IMR-90 (cell line): ENCODE measurements at regions not wholly inside any gene's neighbourhood (a gene's known extent, or its start where the extent isn't known, plus 50 kb on each side); places are given as distances from the start of the nearest gene placed in this dataset.

Source experiments
- ATAC-seq: fragments of 200-7000 bp; cut with Tn5 transposase; 2 replicates; pipeline ENCODE4 v1.9.1; 2020; ENCODE audit warnings: low read depth, mild to moderate bottlenecking, moderate library complexity
- BruUV-seq: library from RNA; stranded (reverse); fragments of 400-500 nt; replicated peaks from 2 replicates; lab custom pipeline; 2021; lab: Mats Ljungman, UMichigan
- CTCF ChIA-PET: fragments of 300-600 bp; formaldehyde crosslinking; extraction: SDS; loops from one replicate; lab custom pipeline; 2021; ENCODE audit warnings: antibody characterized with exemption; lab: Yijun Ruan, JAX
- POLR2A ChIA-PET: fragments of 300-600 bp; sonication (Branson Sonifier 250); formaldehyde crosslinking; loops from one replicate; lab custom pipeline; 2022; ENCODE audit warnings: antibody characterized with exemption; ENCODE audit not compliant: unreplicated experiment; lab: Charles Lee
- DNase-seq: peaks from one replicate; pipeline ENCODE4 v3.0.0; 2013
- H2AFZ ChIP-seq: replicated peaks from 2 replicates; pipeline ENCODE3; 2013; ENCODE audit warnings: low read length, mild to moderate bottlenecking; ENCODE audit not compliant: poor library complexity
- H2AK5ac ChIP-seq: 2 replicates; pipeline ENCODE4 v1.6.1; 2013; ENCODE audit warnings: low read depth, low read length, inconsistent platforms
- H2AK9ac ChIP-seq: replicated peaks from 2 replicates; pipeline ENCODE3; 2013; ENCODE audit warnings: mild to moderate bottlenecking, low read depth, low read length, moderate library complexity; ENCODE audit not compliant: poor library complexity
- H2BK120ac ChIP-seq: 2 replicates; pipeline ENCODE4 v1.6.1; 2013; ENCODE audit warnings: low read depth, low read length, inconsistent platforms
- H2BK15ac ChIP-seq: 3 replicates; pipeline ENCODE4 v1.6.1; 2013; ENCODE audit warnings: low read depth, low read length, inconsistent platforms
- H2BK20ac ChIP-seq: 2 replicates; pipeline ENCODE4 v1.6.1; 2013; ENCODE audit warnings: low read depth, mild to moderate bottlenecking, inconsistent platforms, low read length, moderate library complexity
- H2BK5ac ChIP-seq: 2 replicates; pipeline ENCODE4 v1.6.1; 2013; ENCODE audit warnings: mild to moderate bottlenecking, low read depth, low read length, inconsistent platforms; ENCODE audit not compliant: poor library complexity, severe bottlenecking
- H3K14ac ChIP-seq: replicated peaks from 2 replicates; pipeline ENCODE4 v1.6.1; 2013; ENCODE audit warnings: low read depth, low read length, inconsistent platforms
- H3K18ac ChIP-seq: 2 replicates; pipeline ENCODE4 v1.6.1; 2013; ENCODE audit warnings: low read depth, low read length, control low read depth
- H3K23ac ChIP-seq: 2 replicates; pipeline ENCODE4 v1.6.1; 2013; ENCODE audit warnings: low read depth, low read length, inconsistent platforms
- H3K27ac ChIP-seq: 2 replicates; pipeline ENCODE4 v1.5.1; 2013; ENCODE audit warnings: mild to moderate bottlenecking, control low read depth, low read length; ENCODE audit not compliant: insufficient read depth
- H3K27me3 ChIP-seq: 2 replicates; pipeline ENCODE4 v1.6.1; 2013; ENCODE audit warnings: low read length; ENCODE audit not compliant: control insufficient read depth, insufficient read depth
- H3K36me3 ChIP-seq: 2 replicates; pipeline ENCODE4 v1.6.1; 2013; ENCODE audit warnings: low read length, mixed read lengths; ENCODE audit not compliant: control insufficient read depth, insufficient read depth
- H3K4ac ChIP-seq: 2 replicates; pipeline ENCODE4 v1.6.1; 2013; ENCODE audit warnings: low read depth, low read length, inconsistent platforms
- H3K4me1 ChIP-seq: 2 replicates; pipeline ENCODE4 v1.6.1; 2013; ENCODE audit warnings: low read length, mixed read lengths; ENCODE audit not compliant: control insufficient read depth, insufficient read depth
- H3K4me2 ChIP-seq: 2 replicates; pipeline ENCODE4 v1.6.1; 2013; ENCODE audit warnings: low read depth, mild to moderate bottlenecking, control low read depth, low read length, moderate library complexity
- H3K4me3 ChIP-seq: 2 replicates; pipeline ENCODE4 v1.5.1; 2013; ENCODE audit warnings: low read depth, mild to moderate bottlenecking, control low read depth, low read length, moderate library complexity; ENCODE audit not compliant: insufficient read depth
- H3K56ac ChIP-seq: 2 replicates; pipeline ENCODE4 v1.6.1; 2013; ENCODE audit warnings: low read length, inconsistent platforms; ENCODE audit not compliant: insufficient read depth; ENCODE audit errors: extremely low read depth
- H3K79me1 ChIP-seq, 2 experiments: 2 replicates each; pipeline ENCODE4 v1.6.1; 2013; ENCODE audit warnings: low read length in 2 of 2, inconsistent platforms in 1 of 2, low read depth in 1 of 2
- H3K9ac ChIP-seq: 2 replicates; pipeline ENCODE4 v1.6.1; 2013; ENCODE audit warnings: low read depth, low read length, control low read depth
- H3K9me1 ChIP-seq: 2 replicates; pipeline ENCODE4 v1.6.1; 2013; ENCODE audit warnings: low read length, inconsistent platforms; ENCODE audit not compliant: insufficient read depth
- H3K9me3 ChIP-seq: 2 replicates; pipeline ENCODE4 v1.6.1; 2013; ENCODE audit warnings: low read length; ENCODE audit not compliant: control insufficient read depth, insufficient read depth
- H4K20me1 ChIP-seq: 2 replicates; pipeline ENCODE4 v1.6.1; 2013; ENCODE audit warnings: low read length, inconsistent platforms; ENCODE audit not compliant: insufficient read depth
- H4K5ac ChIP-seq: 2 replicates; pipeline ENCODE4 v1.6.1; 2013; ENCODE audit warnings: mild to moderate bottlenecking, low read depth, low read length, control low read depth
- H4K8ac ChIP-seq, 2 experiments: 2 replicates each; pipeline ENCODE4 v1.6.1; 2013; ENCODE audit warnings: low read depth in 2 of 2, low read length in 2 of 2, control low read depth in 1 of 2, inconsistent platforms in 1 of 2
- H4K91ac ChIP-seq: 2 replicates; pipeline ENCODE4 v1.6.1; 2013; ENCODE audit warnings: low read depth, low read length, inconsistent platforms; ENCODE audit not compliant: insufficient read depth
- POLR2A ChIP-seq: IDR thresholded peaks from 2 replicates; pipeline ENCODE4 v1.6.1; 2012; ENCODE audit warnings: mild to moderate bottlenecking, low read depth, low read length
- WGBS, 2 experiments: methylation state at CpG; one replicate each; pipeline versions ENCODE4 v1.1.5 to v1.1.7; 2013; ENCODE audit warnings: missing lambda C conversion rate in 2 of 2; ENCODE audit not compliant: insufficient read length in 1 of 2; ENCODE audit errors: extremely low coverage in 2 of 2; 5-methylcytosine and 5-hydroxymethylcytosine counted together
- dilution Hi-C: fragments of 300-500 bp; cut with HindIII; formaldehyde crosslinking; loops from one replicate; pipeline ENCODE4 v1.14.3; 2018; ENCODE audit warnings: low sequenced_read_pairs; ENCODE audit not compliant: unreplicated experiment
- in situ Hi-C: fragments of 300-500 bp; cut with MboI; formaldehyde crosslinking; loops from 3 replicates; pipeline ENCODE4 v1.14.3; 2019; ENCODE audit warnings: low sequenced_read_pairs, inconsistent platforms, mixed read lengths
- intact Hi-C: fragments of 100-400 bp; cut with micrococcal nuclease; formaldehyde crosslinking; loops from 2 replicates; pipeline ENCODE4 v1.10.0; 2022

GRCh38 chr1:67939186-67939743, 106.0 kb upstream of the GNG12 start:
- in situ Hi-C loops (no loop called here), intact Hi-C loops (no loop called here), dilution Hi-C loops (no loop called here)
- ChIA-PET POLR2A (no interaction called here), CTCF (no interaction called here)
- Histone ChIP-seq H2BK20ac (no peak overlapping the region), H3K4ac (no peak overlapping the region), H2BK120ac (no peak overlapping the region), H2AFZ (peak overlapping the region; percentile 5), H3K9me1 (peaks cover 9% of the 10 kb centered on the region; the same call in 1 of the 2 replicates), H4K91ac (no peak overlapping the region), H3K56ac (no peak overlapping the region), H2AK9ac (no peak overlapping the region), H2AK5ac (no peak overlapping the region), H3K27ac (no peak overlapping the region), H3K9ac (peak overlapping the region; percentile 15; the same call in 1 of the 2 replicates), H4K5ac (no peak overlapping the region), H2BK15ac (no peak overlapping the region), H3K23ac (no peak overlapping the region), H4K20me1 (no peaks in the 10 kb centered on the region), H3K4me1 (peaks cover 16% of the 10 kb centered on the region), H3K27me3 (no peaks in the 10 kb centered on the region), H3K36me3 (no peaks in the 10 kb centered on the region), H3K18ac (peak overlapping the region; percentile 26; the same call in 1 of the 2 replicates), H3K79me1 (no peaks in the 10 kb centered on the region), H3K9me3 (no peaks in the 10 kb centered on the region), H3K4me3 (no peak overlapping the region), H3K14ac (no peak overlapping the region), H2BK5ac (no peak overlapping the region), H4K8ac (no peak overlapping the region), H3K4me2 (no peak overlapping the region)
- ATAC-seq, result no peak
- TF ChIP-seq POLR2A, result no peak
- 20% methylated on average over 1 of the region's 5 CpGs; no CpG with 5 or more reads in 1 of the 2 experiments for WGBS, 2 experiments
- BruUV-seq, result no TSS peak
- DNase-seq, result no peak
